ENCODE measurements at regions not wholly inside any gene's neighbourhood (a gene's known extent, or its start where the extent isn't known, plus 50 kb on each side); places are given as distances from the start of the nearest gene placed in this dataset.

DNA sequence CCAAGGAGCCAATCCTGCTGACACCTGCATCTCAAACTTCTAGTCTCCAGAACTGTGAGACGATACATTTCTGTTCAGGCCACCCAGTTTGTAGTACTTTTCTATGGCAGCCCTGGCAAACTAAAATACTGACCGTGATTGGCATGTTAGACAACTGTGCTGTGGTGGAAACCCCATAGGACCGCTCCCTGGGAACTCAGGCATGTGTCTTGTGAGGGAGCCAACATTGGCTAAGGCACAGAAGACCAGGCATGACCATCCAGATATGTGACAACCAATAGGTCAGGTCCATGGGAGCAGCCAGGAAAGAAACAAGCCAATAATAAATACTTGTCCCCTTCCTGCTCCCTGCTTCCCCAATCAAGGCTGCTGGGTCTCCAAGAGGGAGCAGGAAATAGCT, 101.4 kb upstream of the MPDZ start:
- ChIA-PET CTCF (no interaction called here), POLR2A (no interaction called here)
- DNase-seq (ENCODE audit: low read depth, low spot score) = no peak
- no peak for TF ChIP-seq CTCF (IDR thresholded peaks at IDR 0.05)
- TF ChIP-seq SIN3A (IDR thresholded peaks at IDR 0.05; ENCODE audit: borderline replicate concordance, insufficient read depth, low read depth, low read length) = no peak
- TF ChIP-seq, protein P1, sequence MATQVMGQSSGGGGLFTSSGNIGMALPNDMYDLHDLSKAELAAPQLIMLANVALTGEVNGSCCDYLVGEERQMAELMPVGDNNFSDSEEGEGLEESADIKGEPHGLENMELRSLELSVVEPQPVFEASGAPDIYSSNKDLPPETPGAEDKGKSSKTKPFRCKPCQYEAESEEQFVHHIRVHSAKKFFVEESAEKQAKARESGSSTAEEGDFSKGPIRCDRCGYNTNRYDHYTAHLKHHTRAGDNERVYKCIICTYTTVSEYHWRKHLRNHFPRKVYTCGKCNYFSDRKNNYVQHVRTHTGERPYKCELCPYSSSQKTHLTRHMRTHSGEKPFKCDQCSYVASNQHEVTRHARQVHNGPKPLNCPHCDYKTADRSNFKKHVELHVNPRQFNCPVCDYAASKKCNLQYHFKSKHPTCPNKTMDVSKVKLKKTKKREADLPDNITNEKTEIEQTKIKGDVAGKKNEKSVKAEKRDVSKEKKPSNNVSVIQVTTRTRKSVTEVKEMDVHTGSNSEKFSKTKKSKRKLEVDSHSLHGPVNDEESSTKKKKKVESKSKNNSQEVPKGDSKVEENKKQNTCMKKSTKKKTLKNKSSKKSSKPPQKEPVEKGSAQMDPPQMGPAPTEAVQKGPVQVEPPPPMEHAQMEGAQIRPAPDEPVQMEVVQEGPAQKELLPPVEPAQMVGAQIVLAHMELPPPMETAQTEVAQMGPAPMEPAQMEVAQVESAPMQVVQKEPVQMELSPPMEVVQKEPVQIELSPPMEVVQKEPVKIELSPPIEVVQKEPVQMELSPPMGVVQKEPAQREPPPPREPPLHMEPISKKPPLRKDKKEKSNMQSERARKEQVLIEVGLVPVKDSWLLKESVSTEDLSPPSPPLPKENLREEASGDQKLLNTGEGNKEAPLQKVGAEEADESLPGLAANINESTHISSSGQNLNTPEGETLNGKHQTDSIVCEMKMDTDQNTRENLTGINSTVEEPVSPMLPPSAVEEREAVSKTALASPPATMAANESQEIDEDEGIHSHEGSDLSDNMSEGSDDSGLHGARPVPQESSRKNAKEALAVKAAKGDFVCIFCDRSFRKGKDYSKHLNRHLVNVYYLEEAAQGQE (IDR thresholded peaks at IDR 0.05; ENCODE audit: insufficient read depth in 1 of 2, low read depth in 2 of 2, low read length in 1 of 2) = no peak
- no peak for TF ChIP-seq TCF7L2 (IDR thresholded peaks at IDR 0.05; ENCODE audit: low read depth, low read length)
- TF ChIP-seq POLR2AphosphoS5 (IDR thresholded peaks at IDR 0.05; ENCODE audit: low read depth, low read length) = no peak
- H3K27ac ChIP-seq (ENCODE audit: low read length) = no peak overlapping the region
- no peaks in the 10 kb centered on the region for H3K9me3 ChIP-seq (ENCODE audit: control insufficient read depth, insufficient read depth, low read depth, low read length)
- no peaks in the 10 kb centered on the region for H3K27me3 ChIP-seq (ENCODE audit: control insufficient read depth, insufficient read depth, low read length)
- no TSS peak for BruUV-seq (replicated peaks)
- no peak overlapping the region for H3K4me3 ChIP-seq (ENCODE audit: low read depth in 2 of 2, low read length in 2 of 2)
- H3K4me1 ChIP-seq (ENCODE audit: control insufficient read depth, insufficient read depth, low read length) = no peaks in the 10 kb centered on the region
- in situ Hi-C loops (cut with HindIII; ENCODE audit: low pct_unique_long_range_greater_than_20kb, low sequenced_read_pairs) = no loop called here
- intact Hi-C loops (cut with micrococcal nuclease; ENCODE audit: unreplicated experiment) = no loop called here
- no peak for ATAC-seq
- H3K36me3 ChIP-seq (ENCODE audit: control insufficient read depth, insufficient read depth, low read length) = no peaks in the 10 kb centered on the region

DNA sequence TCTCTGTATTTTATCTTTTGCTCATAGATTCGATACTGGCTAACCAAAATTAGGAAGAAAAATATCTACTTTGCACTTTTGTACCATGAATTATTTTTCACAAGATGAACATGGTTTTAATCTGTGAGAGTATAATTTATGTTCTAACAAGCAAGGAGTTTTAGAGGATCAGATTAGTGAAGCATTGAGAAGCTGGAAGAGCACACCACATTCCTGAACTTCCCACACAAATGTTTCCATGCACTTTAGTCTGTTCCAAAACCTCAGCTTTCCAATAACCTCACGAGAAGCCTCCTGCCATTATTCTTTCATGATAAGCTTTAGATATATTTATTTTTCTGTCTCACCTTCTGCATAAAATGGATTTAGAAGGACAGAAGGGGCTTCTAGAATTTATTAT, 98.7 kb upstream of the MPDZ start:
- DNase-seq (ENCODE audit: low read depth, low spot score) = no peak
- BruUV-seq (replicated peaks) = no TSS peak
- intact Hi-C loops (cut with micrococcal nuclease; ENCODE audit: unreplicated experiment) (no loop called here), in situ Hi-C loops (cut with HindIII; ENCODE audit: low pct_unique_long_range_greater_than_20kb, low sequenced_read_pairs) (no loop called here)
- Histone ChIP-seq H3K4me1 (ENCODE audit: control insufficient read depth, insufficient read depth, low read length) (no peaks in the 10 kb centered on the region), H3K27ac (ENCODE audit: low read length) (no peak overlapping the region), H3K36me3 (ENCODE audit: control insufficient read depth, insufficient read depth, low read length) (no peaks in the 10 kb centered on the region), H3K9me3 (ENCODE audit: control insufficient read depth, insufficient read depth, low read depth, low read length) (no peaks in the 10 kb centered on the region), H3K27me3 (ENCODE audit: control insufficient read depth, insufficient read depth, low read length) (no peaks in the 10 kb centered on the region), H3K4me3 (ENCODE audit: low read depth in 2 of 2, low read length in 2 of 2) (no peak overlapping the region)
- CTCF ChIA-PET = interaction anchor here (0.6 kb wide), 1 partner anchor 19 kb away, joined by 3 read pairs; no protein-coding TSS in a partner anchor
- TF ChIP-seq CTCF (IDR thresholded peaks at IDR 0.05) = no peak
- no peak for TF ChIP-seq SIN3A (IDR thresholded peaks at IDR 0.05; ENCODE audit: borderline replicate concordance, insufficient read depth, low read depth, low read length)
- ATAC-seq = no peak
- POLR2A ChIA-PET = no interaction called here
